ENCODE measurements at regions not wholly inside any gene's neighbourhood (a gene's known extent, or its start where the extent isn't known, plus 50 kb on each side); places are given as distances from the start of the nearest gene placed in this dataset.
"Not testable (repeated sequence)": the region's sequence is repeated elsewhere in the genome, so short reads cannot be mapped to it uniquely, and the experiment has no call there.

DNA sequence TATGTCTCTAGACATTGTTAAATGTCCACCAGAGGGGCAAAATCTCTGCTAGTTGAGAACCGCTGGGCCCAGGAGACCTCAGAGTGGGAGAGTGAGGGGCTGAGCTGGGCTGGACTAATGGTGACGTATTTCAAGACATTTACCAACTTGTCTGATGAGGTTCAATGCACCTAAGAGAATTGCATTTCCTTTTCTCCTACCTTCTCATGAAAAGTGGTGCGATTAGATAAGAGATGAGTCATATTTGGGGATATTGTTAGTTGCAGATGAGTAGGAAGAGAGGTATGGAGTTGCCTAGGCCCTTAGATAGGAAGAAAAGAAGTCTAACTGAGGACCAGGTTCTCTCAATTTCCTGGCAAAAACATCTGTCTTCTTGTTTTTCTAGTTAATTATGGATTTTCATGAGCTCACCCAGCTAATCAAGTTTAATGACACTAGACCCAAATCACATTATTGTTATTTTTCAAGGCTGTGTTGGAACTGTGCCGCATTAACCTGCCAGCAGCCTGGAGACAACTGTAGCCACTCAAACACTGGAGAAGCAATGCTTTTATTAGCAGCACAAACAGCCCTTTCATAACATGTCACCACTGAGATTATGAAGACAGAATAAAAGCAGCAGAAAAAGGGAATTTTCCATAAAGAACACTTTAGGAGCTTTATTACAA lies 144.2 kb downstream of the PDCD6IP start:
- Histone ChIP-seq H3K4me1 (no peaks in the 10 kb centered on the region), H3K27me3 (replicated peaks in 1 of 7) (no peaks in the 10 kb centered on the region), H3K4me3 (no peak overlapping the region), H3K36me3 (no peaks in the 10 kb centered on the region), H3K9me3 (no peaks in the 10 kb centered on the region), H3K27ac (no peak overlapping the region)
- TF ChIP-seq POLR2A (IDR thresholded peaks at IDR 0.05): no peak
- TF ChIP-seq, protein P1, sequence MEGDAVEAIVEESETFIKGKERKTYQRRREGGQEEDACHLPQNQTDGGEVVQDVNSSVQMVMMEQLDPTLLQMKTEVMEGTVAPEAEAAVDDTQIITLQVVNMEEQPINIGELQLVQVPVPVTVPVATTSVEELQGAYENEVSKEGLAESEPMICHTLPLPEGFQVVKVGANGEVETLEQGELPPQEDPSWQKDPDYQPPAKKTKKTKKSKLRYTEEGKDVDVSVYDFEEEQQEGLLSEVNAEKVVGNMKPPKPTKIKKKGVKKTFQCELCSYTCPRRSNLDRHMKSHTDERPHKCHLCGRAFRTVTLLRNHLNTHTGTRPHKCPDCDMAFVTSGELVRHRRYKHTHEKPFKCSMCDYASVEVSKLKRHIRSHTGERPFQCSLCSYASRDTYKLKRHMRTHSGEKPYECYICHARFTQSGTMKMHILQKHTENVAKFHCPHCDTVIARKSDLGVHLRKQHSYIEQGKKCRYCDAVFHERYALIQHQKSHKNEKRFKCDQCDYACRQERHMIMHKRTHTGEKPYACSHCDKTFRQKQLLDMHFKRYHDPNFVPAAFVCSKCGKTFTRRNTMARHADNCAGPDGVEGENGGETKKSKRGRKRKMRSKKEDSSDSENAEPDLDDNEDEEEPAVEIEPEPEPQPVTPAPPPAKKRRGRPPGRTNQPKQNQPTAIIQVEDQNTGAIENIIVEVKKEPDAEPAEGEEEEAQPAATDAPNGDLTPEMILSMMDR (IDR thresholded peaks at IDR 0.05 in 8 of 11, conservative IDR thresholded peaks at IDR 0.05 in 3 of 11): no peak
- no peak for TF ChIP-seq POLR2AphosphoS5 (IDR thresholded peaks at IDR 0.05)
- DNase-seq: no peak
- intact Hi-C loops (cut with DNase I; ENCODE audit: low total_unique reads): no loop called here
- 83 to 89% (median 86%) methylated on average over 4 of the region's 4 CpGs for WGBS, 5 donors

DNA sequence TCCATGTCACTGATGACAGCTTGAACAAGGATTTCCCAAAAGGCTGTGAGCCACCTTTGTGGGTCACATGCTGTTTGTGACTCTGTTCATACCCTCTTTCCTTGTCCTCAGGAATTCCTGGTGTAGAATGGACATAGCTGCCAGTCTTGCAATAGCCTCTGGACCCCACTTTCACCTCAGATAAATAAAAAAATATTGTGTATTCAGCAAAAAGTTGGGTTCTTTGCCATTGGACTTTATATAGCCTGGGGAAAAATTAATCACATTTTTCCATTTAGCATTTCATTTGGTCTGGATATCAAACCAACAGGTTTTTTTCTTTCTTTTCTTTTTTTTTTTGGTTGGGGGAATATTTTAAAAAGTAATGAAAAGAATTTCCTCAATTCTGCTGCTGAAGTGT lies 144.8 kb downstream of the PDCD6IP start:
- no peak overlapping the region for H3K4me3 ChIP-seq
- H3K9me3 ChIP-seq: no peaks in the 10 kb centered on the region
- H3K27ac ChIP-seq: no peak overlapping the region
- H3K4me1 ChIP-seq: no peaks in the 10 kb centered on the region
- TF ChIP-seq POLR2A (IDR thresholded peaks at IDR 0.05) (no peak), POLR2AphosphoS5 (IDR thresholded peaks at IDR 0.05) (no peak)
- TF ChIP-seq, protein P1 (IDR thresholded peaks at IDR 0.05 in 8 of 11, conservative IDR thresholded peaks at IDR 0.05 in 3 of 11): no peak
- no peak for DNase-seq
- no peaks in the 10 kb centered on the region for H3K27me3 ChIP-seq (replicated peaks in 1 of 7)
- intact Hi-C loops (cut with DNase I; ENCODE audit: low total_unique reads): no loop called here
- H3K36me3 ChIP-seq: no peaks in the 10 kb centered on the region

DNA sequence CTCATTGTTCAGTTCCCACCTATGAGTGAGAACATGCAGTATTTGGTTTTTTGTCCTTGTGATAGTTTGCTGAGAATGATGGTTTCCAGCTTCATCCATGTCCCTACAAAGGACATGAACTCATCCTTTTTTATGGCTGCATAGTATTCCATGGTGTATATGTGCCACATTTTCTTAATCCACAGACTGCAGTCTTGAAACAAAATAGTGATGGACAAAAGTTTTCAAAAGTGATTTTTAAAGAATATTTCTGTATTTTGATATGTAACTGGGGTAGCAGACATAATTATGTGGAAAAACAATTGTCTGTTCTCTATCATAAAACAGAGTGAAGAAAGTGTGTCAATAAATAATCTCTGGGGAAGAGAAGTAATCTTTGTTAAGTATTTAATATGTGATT lies 148.2 kb downstream of the PDCD6IP start:
- DNase-seq; intact Hi-C loops (cut with DNase I; ENCODE audit: low total_unique reads); H3K27me3 ChIP-seq (replicated peaks in 1 of 7): not testable (repeated sequence)

DNA sequence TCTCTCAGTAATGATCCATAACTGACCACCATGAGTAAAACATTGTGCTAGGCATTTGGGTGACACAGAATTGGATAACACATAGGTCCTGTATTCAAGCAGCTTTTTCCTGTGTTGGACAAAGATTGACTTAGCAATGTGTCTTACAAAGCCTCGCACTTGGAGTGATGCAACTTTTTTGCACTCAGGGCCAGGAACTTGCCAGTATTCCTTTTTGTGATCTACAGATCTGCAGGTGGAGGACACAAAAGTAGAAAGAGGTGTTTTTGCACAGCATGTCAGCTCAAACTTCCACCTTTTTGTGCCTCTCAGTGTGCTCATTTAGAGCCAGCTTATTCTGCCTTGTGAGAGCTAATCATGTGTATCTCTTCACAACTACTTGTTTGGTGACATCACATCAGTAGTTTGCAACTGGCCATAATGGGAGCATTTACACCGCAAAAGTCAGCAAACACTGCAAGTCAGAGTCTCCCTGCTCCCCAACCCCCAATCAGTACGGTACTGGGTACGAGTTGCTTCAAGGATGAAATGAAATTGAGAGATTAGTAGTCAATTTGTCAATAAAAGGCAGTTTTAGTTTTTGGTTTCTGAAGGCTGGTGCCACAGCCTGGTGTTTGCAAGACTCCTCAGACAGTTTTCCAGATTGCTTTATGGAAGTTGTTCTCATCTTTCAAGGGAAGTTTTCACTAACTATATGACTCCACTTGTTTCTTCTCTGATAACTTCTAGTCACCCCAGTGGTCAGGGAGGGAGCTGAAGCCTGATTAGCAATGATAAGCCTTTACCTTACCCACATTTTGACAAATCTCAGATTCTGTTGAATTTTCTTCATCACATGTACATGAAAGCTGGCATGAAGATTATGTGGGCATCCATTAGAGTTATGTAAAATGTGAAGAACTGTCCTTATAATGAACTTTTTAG lies 149.1 kb downstream of the PDCD6IP start:
- intact Hi-C loops (cut with DNase I; ENCODE audit: low total_unique reads): no loop called here
- WGBS, 5 donors: 74 to 87% (median 77%) methylated on average over 4 of the region's 4 CpGs
- Histone ChIP-seq H3K36me3 (no peaks in the 10 kb centered on the region), H3K4me1 (no peaks in the 10 kb centered on the region), H3K27me3 (replicated peaks in 1 of 7) (no peaks in the 10 kb centered on the region), H3K9me3 (no peaks in the 10 kb centered on the region), H3K27ac (no peak overlapping the region), H3K4me3 (no peak overlapping the region)
- DNase-seq: no peak
- TF ChIP-seq POLR2A (IDR thresholded peaks at IDR 0.05) (no peak), POLR2AphosphoS5 (IDR thresholded peaks at IDR 0.05) (no peak)
- TF ChIP-seq, protein P1 (IDR thresholded peaks at IDR 0.05 in 8 of 11, conservative IDR thresholded peaks at IDR 0.05 in 3 of 11): no peak

More for the DNA sequence above, 148.2 kb downstream of the PDCD6IP start:
- H3K36me3 ChIP-seq, H3K4me1 ChIP-seq, H3K27ac ChIP-seq, H3K9me3 ChIP-seq, H3K4me3 ChIP-seq: not testable (repeated sequence)

All from spleen (tissue), 11 donors.